OCI-M2 (cell line): ENCODE measurements at regions not wholly inside any gene's neighbourhood (a gene's known extent, or its start where the extent isn't known, plus 50 kb on each side); places are given as distances from the start of the nearest gene placed in this dataset.
"Not testable (repeated sequence)": the region's sequence is repeated elsewhere in the genome, so short reads cannot be mapped to it uniquely, and the experiment has no call there.

Experiments
- DNase-seq: peaks from one replicate; lab custom pipeline; 2025; ENCODE audit not compliant: unreplicated experiment; lab: John Stamatoyannopoulos, UW

GRCh38 chr12:92237262-92237661 is 91.6 kb upstream of the BTG1 start:
- no peak for DNase-seq

GRCh38 chr12:92235703-92236472 is 90.2 kb upstream of the BTG1 start:
- no peak for DNase-seq

GRCh38 chr12:92234533-92234932 is 88.9 kb upstream of the BTG1 start:
- no peak for DNase-seq

GRCh38 chr12:92233346-92234015 is 87.8 kb upstream of the BTG1 start:
- no peak for DNase-seq

- DNase-seq, result not testable (repeated sequence)
Observed at GRCh38 chr12:92232371-92232932, 86.8 kb upstream of the BTG1 start.

- DNase-seq, result not testable (repeated sequence)
Observed at GRCh38 chr12:92231945-92232344, 86.3 kb upstream of the BTG1 start.

- DNase-seq, result not testable (repeated sequence)
Observed at GRCh38 chr12:92231532-92231931, 85.9 kb upstream of the BTG1 start.

GRCh38 chr12:92229381-92229780 is 83.7 kb upstream of the BTG1 start:
- no peak for DNase-seq

GRCh38 chr12:92226961-92227360 is 81.3 kb upstream of the BTG1 start:
- DNase-seq, result no peak

GRCh38 chr12:92226071-92226661 is 80.5 kb upstream of the BTG1 start:
- DNase-seq, result no peak

GRCh38 chr12:92224685-92225331 is 79.2 kb upstream of the BTG1 start:
- no peak for DNase-seq

GRCh38 chr12:92223481-92223880 is 77.8 kb upstream of the BTG1 start:
- DNase-seq, result no peak

GRCh38 chr12:92221656-92222315 is 76.1 kb upstream of the BTG1 start:
- no peak for DNase-seq

GRCh38 chr12:92218394-92219077 is 72.9 kb upstream of the BTG1 start:
- no peak for DNase-seq

GRCh38 chr12:92216092-92216491 is 70.4 kb upstream of the BTG1 start:
- no peak for DNase-seq

GRCh38 chr12:92215358-92215757 is 69.7 kb upstream of the BTG1 start:
- DNase-seq, result no peak

GRCh38 chr12:92213166-92213565 is 67.5 kb upstream of the BTG1 start:
- no peak for DNase-seq

GRCh38 chr12:92210071-92210470 is 64.4 kb upstream of the BTG1 start:
- no peak for DNase-seq

- DNase-seq, result no peak
Observed at GRCh38 chr12:92208613-92209121, 63.0 kb upstream of the BTG1 start.

- no peak for DNase-seq
Observed at GRCh38 chr12:92206596-92206995, 61.0 kb upstream of the BTG1 start.
